ENCODE measurements at regions not wholly inside any gene's neighbourhood (a gene's known extent, or its start where the extent isn't known, plus 50 kb on each side); places are given as distances from the start of the nearest gene placed in this dataset.

- no peak for TF ChIP-seq CTCF (IDR thresholded peaks at IDR 0.05; ENCODE audit: low read depth, low read length, poor library complexity, severe bottlenecking)
- TF ChIP-seq EZH2phosphoT487 (IDR thresholded peaks at IDR 0.05; ENCODE audit: borderline replicate concordance, low read length) = no peak
Observed at GRCh38 chr5:58399951-58400350, 59.9 kb downstream of the PLK2 start.

Measured in DOHH2 (cell line).